Panc1 (cell line): ENCODE measurements at regions not wholly inside any gene's neighbourhood (a gene's known extent, or its start where the extent isn't known, plus 50 kb on each side); places are given as distances from the start of the nearest gene placed in this dataset.

Experiments used
- SIN3A ChIP-seq: IDR thresholded peaks from 2 replicates; pipeline ENCODE4 v1.6.1; 2012; ENCODE audit warnings: low read depth, mild to moderate bottlenecking, low read length, moderate library complexity, borderline replicate concordance; ENCODE audit not compliant: insufficient read depth
- TCF7L2 ChIP-seq: IDR thresholded peaks from 2 replicates; pipeline ENCODE4 v1.6.1; 2011; ENCODE audit warnings: mild to moderate bottlenecking, low read depth, low read length, inconsistent platforms
- TF ChIP-seq, protein P1 (sequence below): fragments of 450-650 bp; IDR thresholded peaks from 2 replicates; pipeline ENCODE4 v1.5.1; 2017; ENCODE audit warnings: mild to moderate bottlenecking

DNA sequence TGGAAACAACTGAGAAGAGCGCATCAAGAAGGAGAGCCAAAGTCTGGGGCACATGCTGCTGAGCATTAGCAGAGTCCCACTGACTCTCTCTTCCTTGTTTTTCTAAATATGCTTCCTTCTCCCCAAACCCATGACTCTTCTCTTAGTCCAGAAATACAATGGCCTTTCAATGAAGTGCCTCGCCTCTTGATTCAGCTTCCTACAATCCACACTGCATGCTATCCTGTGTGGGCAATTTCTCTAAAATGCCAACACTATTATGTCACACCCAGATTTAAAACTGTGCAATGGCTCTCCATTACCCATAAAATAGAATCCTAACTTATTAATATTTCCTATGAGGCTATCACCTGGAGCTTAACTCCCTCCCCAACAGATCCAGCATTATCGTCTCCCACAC, 198.6 kb downstream of the RPAP3 start:
- TF ChIP-seq, protein P1, sequence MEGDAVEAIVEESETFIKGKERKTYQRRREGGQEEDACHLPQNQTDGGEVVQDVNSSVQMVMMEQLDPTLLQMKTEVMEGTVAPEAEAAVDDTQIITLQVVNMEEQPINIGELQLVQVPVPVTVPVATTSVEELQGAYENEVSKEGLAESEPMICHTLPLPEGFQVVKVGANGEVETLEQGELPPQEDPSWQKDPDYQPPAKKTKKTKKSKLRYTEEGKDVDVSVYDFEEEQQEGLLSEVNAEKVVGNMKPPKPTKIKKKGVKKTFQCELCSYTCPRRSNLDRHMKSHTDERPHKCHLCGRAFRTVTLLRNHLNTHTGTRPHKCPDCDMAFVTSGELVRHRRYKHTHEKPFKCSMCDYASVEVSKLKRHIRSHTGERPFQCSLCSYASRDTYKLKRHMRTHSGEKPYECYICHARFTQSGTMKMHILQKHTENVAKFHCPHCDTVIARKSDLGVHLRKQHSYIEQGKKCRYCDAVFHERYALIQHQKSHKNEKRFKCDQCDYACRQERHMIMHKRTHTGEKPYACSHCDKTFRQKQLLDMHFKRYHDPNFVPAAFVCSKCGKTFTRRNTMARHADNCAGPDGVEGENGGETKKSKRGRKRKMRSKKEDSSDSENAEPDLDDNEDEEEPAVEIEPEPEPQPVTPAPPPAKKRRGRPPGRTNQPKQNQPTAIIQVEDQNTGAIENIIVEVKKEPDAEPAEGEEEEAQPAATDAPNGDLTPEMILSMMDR, result no peak
- TF ChIP-seq SIN3A, result no peak
- TF ChIP-seq TCF7L2, result no peak
